ENCODE measurements at regions not wholly inside any gene's neighbourhood (a gene's known extent, or its start where the extent isn't known, plus 50 kb on each side); places are given as distances from the start of the nearest gene placed in this dataset.
A peak's percentile ranks its signal among the peaks of the same experiment; 100 is the strongest.

DNA sequence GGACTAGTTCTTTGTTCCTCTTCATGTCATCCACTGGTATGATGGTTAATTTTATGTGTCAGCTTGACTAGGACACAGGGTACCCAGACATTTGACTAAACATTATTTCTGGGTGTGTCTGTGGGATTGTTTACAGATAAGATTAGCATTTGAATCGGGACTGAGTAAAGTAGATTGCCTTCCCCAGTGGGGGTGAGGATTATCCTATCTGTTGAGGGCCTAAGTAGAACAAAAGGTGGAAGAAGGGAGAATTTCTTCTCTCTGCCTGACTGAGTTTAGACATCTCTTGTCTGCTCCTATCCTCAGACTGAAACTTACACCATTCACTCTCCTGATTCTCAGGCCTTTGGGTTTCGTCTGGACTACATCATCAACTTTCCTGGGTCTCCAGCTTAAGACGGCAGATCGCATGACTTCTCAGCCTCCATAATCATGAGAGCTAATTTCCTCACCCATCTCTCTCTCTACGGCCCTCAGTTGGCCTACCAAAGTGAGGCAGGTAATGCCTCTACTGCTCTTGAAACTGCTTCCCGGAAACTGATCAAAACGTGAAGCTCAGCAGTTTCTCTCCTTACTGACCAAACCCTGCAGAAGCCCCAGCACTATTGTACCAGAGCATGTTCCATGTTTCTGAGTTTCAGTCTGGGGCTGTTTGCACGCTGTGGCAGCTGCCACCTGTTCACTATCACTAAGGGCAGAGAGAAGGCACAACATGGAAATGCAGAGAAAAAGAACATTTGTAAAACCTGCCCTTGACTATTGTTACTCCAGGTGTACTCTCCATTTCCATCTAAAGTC is 95.4 kb downstream of the NXPE2 start:
- H3K36me3 Mint-ChIP-seq, result no peaks in the 10 kb centered on the region
- H3K4me3 Mint-ChIP-seq, result no peak overlapping the region
- TF ChIP-seq ETV6 (CRISPR knock-in tag; IDR thresholded peaks at IDR 0.05), result 0 out of 2 replicates have a peak, but pooled peaks have one; percentile 27
- TF ChIP-seq, protein P1, sequence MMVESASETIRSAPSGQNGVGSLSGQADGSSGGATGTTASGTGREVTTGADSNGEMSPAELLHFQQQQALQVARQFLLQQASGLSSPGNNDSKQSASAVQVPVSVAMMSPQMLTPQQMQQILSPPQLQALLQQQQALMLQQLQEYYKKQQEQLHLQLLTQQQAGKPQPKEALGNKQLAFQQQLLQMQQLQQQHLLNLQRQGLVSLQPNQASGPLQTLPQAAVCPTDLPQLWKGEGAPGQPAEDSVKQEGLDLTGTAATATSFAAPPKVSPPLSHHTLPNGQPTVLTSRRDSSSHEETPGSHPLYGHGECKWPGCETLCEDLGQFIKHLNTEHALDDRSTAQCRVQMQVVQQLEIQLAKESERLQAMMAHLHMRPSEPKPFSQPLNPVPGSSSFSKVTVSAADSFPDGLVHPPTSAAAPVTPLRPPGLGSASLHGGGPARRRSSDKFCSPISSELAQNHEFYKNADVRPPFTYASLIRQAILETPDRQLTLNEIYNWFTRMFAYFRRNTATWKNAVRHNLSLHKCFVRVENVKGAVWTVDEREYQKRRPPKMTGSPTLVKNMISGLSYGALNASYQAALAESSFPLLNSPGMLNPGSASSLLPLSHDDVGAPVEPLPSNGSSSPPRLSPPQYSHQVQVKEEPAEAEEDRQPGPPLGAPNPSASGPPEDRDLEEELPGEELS (CRISPR knock-in tag; IDR thresholded peaks at IDR 0.05), result no peak
- H3K27ac Mint-ChIP-seq, result no peak overlapping the region
- peaks cover 7% of the 10 kb centered on the region; the same call in 1 of the 2 replicates for H3K9me3 Mint-ChIP-seq
- peaks cover 47% of the 10 kb centered on the region for H3K27me3 Mint-ChIP-seq (ENCODE audit: low read depth)
- DNase-seq (ENCODE audit: low spot score), result no peak
- POLR2A ChIA-PET, result interaction anchor here (0.6 kb wide), 1 partner anchor 410 kb away, joined by 3 read pairs; no protein-coding TSS in a partner anchor
- peaks cover 22% of the 10 kb centered on the region for H3K4me1 Mint-ChIP-seq
- ATAC-seq, result peak; percentile 67
- CTCF ChIA-PET, result interaction anchor here (0.6 to 2.5 kb wide), 65 partner anchors 9 to 1442 kb away, joined by 3 to 26 read pairs (median 4); no protein-coding TSS in a partner anchor

DNA sequence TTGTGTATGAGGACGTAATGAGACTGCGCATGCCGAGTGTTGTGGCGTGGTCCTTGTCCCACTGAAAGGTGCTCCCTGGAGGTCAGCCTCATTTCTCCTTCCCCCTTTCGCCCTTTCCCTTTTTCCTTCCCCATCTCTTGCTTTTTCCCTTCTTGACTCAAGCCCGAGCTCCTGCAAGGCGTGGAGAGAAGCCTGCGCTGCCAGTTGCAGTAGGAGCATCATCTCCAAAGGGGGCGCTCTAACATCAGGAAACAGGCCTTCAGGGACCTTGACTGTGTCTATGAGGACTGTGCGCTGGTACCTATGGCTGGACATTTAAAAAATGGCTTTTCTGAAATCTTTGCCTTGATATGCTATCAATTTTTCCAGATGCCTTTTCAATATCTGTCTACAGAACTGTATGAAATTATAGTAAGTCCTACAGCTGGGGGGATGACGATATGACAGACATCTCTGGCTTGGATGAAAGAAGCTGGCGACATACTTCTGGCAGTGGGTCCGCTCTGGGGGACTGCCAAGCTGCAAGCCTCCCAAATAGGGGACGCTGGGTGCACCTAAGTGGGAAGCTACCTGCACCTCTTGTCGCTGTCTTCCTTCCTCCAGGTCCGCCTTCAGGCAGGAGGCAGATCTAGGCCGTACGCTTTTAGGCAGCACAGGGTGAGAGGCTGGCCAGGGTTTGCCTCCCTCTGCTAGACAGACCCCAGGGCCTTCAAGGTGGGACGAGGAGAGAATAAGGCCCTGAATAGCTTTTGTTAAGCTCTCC is 96.5 kb downstream of the NXPE2 start:
- Mint-ChIP-seq H3K27ac (no peak overlapping the region), H3K9me3 (no peaks in the 10 kb centered on the region), H3K4me3 (no peak overlapping the region), H3K27me3 (ENCODE audit: low read depth) (peaks cover 47% of the 10 kb centered on the region), H3K4me1 (peaks cover 27% of the 10 kb centered on the region), H3K36me3 (no peaks in the 10 kb centered on the region)
- CTCF ChIA-PET, result interaction anchor here (0.6 to 2.5 kb wide), 72 partner anchors 9 to 1441 kb away, joined by 3 to 26 read pairs (median 4); no protein-coding TSS in a partner anchor
- TF ChIP-seq, protein P2, sequence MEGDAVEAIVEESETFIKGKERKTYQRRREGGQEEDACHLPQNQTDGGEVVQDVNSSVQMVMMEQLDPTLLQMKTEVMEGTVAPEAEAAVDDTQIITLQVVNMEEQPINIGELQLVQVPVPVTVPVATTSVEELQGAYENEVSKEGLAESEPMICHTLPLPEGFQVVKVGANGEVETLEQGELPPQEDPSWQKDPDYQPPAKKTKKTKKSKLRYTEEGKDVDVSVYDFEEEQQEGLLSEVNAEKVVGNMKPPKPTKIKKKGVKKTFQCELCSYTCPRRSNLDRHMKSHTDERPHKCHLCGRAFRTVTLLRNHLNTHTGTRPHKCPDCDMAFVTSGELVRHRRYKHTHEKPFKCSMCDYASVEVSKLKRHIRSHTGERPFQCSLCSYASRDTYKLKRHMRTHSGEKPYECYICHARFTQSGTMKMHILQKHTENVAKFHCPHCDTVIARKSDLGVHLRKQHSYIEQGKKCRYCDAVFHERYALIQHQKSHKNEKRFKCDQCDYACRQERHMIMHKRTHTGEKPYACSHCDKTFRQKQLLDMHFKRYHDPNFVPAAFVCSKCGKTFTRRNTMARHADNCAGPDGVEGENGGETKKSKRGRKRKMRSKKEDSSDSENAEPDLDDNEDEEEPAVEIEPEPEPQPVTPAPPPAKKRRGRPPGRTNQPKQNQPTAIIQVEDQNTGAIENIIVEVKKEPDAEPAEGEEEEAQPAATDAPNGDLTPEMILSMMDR (IDR thresholded peaks at IDR 0.05), result peak; percentile 96
- TF ChIP-seq FOXP1 (CRISPR knock-in tag; IDR thresholded peaks at IDR 0.05; ENCODE audit: borderline replicate concordance) (0 out of 2 replicates have a peak, but pooled peaks have one; percentile 30), TEAD4 (CRISPR knock-in tag; IDR thresholded peaks at IDR 0.05) (no peak)
- ATAC-seq, result peak; percentile 90
- POLR2A ChIA-PET, result no interaction called here
- peak; percentile 81 for DNase-seq (ENCODE audit: low spot score)

DNA sequence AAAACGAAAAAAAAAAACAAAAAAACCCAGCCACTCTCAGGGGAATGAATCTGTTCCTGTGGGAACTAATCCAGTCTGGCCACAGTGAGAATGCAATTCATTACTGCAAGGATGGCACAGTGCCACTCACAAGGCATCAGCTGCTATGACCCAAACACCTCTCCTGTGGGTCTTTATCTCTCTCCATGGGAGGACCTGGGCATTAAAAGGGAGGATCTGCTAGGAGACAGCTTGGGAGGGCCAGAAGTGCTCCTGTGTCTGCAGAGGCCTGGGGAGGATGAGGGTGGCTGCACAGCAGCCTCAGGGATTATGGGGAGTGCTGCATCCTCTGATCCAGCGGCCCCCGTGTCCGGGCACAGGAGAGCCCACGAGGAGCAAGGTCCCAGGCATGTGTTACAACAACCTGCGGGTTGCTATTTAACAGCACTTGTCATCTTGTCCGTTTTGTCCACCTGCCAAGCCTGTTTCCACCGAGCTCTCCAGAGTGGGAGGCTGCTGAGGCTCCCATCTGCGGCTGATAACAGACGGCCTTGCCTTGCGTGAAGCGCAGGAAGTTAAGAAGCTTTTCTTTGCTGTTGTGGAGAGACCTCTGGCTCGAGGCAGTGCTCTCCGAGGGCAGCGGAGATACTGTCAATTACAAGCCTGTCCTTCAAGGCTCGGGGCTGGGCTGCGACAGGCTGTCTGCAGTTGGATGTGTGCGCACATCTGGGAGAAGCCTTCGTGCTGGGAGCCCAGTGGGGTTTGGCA is 97.7 kb downstream of the NXPE2 start:
- ATAC-seq (no peak), DNase-seq (ENCODE audit: low spot score) (no peak)
- H3K27me3 Mint-ChIP-seq (ENCODE audit: low read depth), result peaks cover 47% of the 10 kb centered on the region
- H3K4me1 Mint-ChIP-seq, result peaks cover 37% of the 10 kb centered on the region
- H3K27ac Mint-ChIP-seq, result no peak overlapping the region
- CTCF ChIA-PET, result interaction anchor here (0.8 to 1.4 kb wide), 2 partner anchors 8 to 116 kb away, joined by 3 read pairs; no protein-coding TSS in a partner anchor
- no peaks in the 10 kb centered on the region for H3K36me3 Mint-ChIP-seq
- H3K9me3 Mint-ChIP-seq, result no peaks in the 10 kb centered on the region
- no peak overlapping the region for H3K4me3 Mint-ChIP-seq
- POLR2A ChIA-PET, result no interaction called here
- TF ChIP-seq JUN (CRISPR knock-in tag; IDR thresholded peaks at IDR 0.05) (no peak), ETV6 (CRISPR knock-in tag; IDR thresholded peaks at IDR 0.05) (no peak), NR3C1 (CRISPR knock-in tag; conservative IDR thresholded peaks at IDR 0.05; ENCODE audit: low read depth) (no peak), NFATC4 (CRISPR knock-in tag; IDR thresholded peaks at IDR 0.05) (no peak), CREM (CRISPR knock-in tag; IDR thresholded peaks at IDR 0.05) (no peak), FOXK1 (CRISPR knock-in tag; IDR thresholded peaks at IDR 0.05) (no peak), SMAD4 (CRISPR knock-in tag; IDR thresholded peaks at IDR 0.05) (no peak), CREB1 (CRISPR knock-in tag; IDR thresholded peaks at IDR 0.05) (no peak), GTF2I (CRISPR knock-in tag; conservative IDR thresholded peaks at IDR 0.05) (no peak)
- TF ChIP-seq, protein P3, sequence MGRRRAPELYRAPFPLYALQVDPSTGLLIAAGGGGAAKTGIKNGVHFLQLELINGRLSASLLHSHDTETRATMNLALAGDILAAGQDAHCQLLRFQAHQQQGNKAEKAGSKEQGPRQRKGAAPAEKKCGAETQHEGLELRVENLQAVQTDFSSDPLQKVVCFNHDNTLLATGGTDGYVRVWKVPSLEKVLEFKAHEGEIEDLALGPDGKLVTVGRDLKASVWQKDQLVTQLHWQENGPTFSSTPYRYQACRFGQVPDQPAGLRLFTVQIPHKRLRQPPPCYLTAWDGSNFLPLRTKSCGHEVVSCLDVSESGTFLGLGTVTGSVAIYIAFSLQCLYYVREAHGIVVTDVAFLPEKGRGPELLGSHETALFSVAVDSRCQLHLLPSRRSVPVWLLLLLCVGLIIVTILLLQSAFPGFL (CRISPR knock-in tag; IDR thresholded peaks at IDR 0.05; ENCODE audit: borderline replicate concordance), result no peak
- TF ChIP-seq, protein P4, sequence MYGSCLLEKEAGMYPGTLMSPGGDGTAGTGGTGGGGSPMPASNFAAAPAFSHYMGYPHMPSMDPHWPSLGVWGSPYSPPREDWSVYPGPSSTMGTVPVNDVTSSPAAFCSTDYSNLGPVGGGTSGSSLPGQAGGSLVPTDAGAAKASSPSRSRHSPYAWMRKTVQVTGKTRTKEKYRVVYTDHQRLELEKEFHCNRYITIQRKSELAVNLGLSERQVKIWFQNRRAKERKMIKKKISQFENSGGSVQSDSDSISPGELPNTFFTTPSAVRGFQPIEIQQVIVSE (CRISPR knock-in tag; IDR thresholded peaks at IDR 0.05; ENCODE audit: borderline replicate concordance), result no peak
- TF ChIP-seq, protein P5, sequence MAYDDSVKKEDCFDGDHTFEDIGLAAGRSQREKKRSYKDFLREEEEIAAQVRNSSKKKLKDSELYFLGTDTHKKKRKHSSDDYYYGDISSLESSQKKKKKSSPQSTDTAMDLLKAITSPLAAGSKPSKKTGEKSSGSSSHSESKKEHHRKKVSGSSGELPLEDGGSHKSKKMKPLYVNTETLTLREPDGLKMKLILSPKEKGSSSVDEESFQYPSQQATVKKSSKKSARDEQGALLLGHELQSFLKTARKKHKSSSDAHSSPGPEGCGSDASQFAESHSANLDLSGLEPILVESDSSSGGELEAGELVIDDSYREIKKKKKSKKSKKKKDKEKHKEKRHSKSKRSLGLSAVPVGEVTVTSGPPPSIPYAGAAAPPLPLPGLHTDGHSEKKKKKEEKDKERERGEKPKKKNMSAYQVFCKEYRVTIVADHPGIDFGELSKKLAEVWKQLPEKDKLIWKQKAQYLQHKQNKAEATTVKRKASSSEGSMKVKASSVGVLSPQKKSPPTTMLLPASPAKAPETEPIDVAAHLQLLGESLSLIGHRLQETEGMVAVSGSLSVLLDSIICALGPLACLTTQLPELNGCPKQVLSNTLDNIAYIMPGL (CRISPR knock-in tag; IDR thresholded peaks at IDR 0.05), result no peak
- TF ChIP-seq, protein P6, sequence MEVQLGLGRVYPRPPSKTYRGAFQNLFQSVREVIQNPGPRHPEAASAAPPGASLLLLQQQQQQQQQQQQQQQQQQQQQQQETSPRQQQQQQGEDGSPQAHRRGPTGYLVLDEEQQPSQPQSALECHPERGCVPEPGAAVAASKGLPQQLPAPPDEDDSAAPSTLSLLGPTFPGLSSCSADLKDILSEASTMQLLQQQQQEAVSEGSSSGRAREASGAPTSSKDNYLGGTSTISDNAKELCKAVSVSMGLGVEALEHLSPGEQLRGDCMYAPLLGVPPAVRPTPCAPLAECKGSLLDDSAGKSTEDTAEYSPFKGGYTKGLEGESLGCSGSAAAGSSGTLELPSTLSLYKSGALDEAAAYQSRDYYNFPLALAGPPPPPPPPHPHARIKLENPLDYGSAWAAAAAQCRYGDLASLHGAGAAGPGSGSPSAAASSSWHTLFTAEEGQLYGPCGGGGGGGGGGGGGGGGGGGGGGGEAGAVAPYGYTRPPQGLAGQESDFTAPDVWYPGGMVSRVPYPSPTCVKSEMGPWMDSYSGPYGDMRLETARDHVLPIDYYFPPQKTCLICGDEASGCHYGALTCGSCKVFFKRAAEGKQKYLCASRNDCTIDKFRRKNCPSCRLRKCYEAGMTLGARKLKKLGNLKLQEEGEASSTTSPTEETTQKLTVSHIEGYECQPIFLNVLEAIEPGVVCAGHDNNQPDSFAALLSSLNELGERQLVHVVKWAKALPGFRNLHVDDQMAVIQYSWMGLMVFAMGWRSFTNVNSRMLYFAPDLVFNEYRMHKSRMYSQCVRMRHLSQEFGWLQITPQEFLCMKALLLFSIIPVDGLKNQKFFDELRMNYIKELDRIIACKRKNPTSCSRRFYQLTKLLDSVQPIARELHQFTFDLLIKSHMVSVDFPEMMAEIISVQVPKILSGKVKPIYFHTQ (CRISPR knock-in tag; IDR thresholded peaks at IDR 0.05), result no peak

All from WTC11 (cell line).